ENCODE measurements at regions not wholly inside any gene's neighbourhood (a gene's known extent, or its start where the extent isn't known, plus 50 kb on each side); places are given as distances from the start of the nearest gene placed in this dataset.
"Not testable (repeated sequence)": the region's sequence is repeated elsewhere in the genome, so short reads cannot be mapped to it uniquely, and the experiment has no call there.

DNA sequence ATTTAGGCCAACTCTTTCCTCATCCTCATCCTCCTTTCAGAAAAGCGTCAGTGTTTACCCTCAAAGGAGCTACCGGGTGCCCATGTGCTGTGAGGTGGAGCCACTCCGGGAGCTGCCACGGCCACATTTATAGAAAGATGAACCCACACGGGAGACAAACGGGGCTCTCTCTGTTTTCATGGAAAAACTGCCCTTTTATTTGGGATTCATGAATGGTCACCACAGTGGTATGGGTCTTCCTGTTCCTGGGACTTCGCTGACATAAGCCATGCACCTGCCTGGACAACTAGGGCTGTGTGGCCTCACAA, 224.2 kb downstream of the ZIC5 start:
- in situ Hi-C loops (cut with HindIII; ENCODE audit: low sequenced_read_pairs), result no loop called here

DNA sequence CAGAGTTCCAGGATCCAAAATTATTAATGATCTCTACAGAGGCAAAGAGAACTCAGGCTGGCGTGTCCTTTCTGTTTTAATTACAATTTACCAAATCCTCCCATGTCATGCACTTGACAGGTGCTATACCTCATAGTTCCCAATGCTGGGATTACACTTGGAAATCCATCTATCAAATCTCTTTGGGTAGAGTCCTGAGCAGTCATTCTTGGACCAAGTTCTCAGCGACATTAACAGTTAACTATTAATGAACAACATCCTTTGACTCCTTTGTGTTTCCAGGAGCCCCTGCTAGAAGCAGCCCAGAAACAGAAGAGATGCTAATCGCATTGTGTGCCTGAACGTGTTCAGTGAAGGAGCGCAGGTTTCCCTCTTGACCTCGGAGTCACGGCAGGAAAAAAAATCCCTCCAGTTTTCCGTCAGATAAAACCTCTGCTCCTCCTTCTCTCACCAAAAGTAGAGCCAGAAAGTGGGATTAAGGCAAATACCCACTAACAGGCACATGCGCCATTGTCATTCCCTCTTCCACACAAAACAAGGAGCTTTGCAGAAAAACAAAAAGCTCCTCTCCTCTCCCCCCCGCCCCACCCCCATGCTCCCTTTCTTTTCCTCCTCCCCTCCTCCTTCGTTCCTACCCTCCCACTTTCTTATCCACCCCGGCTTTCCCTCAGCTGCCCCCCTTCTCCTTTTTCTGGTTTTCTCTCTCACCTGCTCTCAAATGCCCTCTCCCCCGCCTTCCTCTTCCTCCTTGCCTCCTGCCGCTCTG, 224.7 kb downstream of the ZIC5 start:
- in situ Hi-C loops (cut with HindIII; ENCODE audit: low sequenced_read_pairs), result no loop called here

DNA sequence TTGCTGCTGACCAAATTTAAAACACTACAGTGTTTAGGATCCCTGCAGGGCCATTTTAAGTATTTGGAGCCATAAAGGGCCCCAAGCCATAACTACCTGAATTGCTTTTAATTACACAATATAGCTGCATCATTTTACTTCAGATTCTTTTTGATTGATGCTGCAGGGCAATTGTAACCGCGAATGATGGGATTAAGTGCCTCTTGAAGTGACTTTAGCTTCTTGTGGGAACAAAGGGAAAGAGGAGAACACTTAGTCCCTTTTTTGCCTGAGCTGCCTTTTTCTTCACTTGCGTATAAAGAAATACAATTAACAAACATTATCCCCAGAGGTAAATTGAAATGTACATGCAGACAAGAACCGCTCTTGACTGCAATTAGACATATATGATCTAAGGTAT, 228.5 kb downstream of the ZIC5 start:
- in situ Hi-C loops (cut with HindIII; ENCODE audit: low sequenced_read_pairs), result no loop called here

DNA sequence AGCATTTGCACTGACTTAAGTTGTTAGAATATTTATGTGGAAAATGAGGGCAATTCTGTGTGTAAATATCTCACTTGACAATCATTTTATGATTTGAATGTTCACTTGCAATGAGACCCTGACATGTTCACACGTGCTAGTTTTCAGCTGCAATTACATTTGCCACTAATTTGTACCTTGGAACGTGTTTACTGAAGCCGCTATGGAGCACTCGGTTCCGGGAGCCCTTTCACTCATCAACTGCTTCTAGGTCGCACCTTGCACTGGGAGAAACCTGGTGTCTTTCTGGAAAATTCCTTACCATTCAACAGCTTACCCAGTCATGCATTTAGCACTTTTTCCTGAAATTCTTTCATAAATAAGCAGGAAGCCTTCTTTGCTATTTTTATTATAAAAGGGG, 229.6 kb downstream of the ZIC5 start:
- in situ Hi-C loops (cut with HindIII; ENCODE audit: low sequenced_read_pairs), result no loop called here

- in situ Hi-C loops (cut with HindIII; ENCODE audit: low sequenced_read_pairs), result no loop called here
Measured at GRCh38 chr13:99740251-99740979, 231.2 kb downstream of the ZIC5 start.

- in situ Hi-C loops (cut with HindIII; ENCODE audit: low sequenced_read_pairs), result no loop called here
Measured at GRCh38 chr13:99738626-99739025, 232.9 kb downstream of the ZIC5 start.

- in situ Hi-C loops (cut with HindIII; ENCODE audit: low sequenced_read_pairs), result no loop called here
Measured at GRCh38 chr13:99737481-99738245, 233.9 kb downstream of the ZIC5 start.

- in situ Hi-C loops (cut with HindIII; ENCODE audit: low sequenced_read_pairs), result no loop called here
Measured at GRCh38 chr13:99736541-99736940, 235.0 kb downstream of the ZIC5 start.

- in situ Hi-C loops (cut with HindIII; ENCODE audit: low sequenced_read_pairs), result no loop called here
Measured at GRCh38 chr13:99734013-99734693, 232.9 kb downstream of the TM9SF2 start.

DNA sequence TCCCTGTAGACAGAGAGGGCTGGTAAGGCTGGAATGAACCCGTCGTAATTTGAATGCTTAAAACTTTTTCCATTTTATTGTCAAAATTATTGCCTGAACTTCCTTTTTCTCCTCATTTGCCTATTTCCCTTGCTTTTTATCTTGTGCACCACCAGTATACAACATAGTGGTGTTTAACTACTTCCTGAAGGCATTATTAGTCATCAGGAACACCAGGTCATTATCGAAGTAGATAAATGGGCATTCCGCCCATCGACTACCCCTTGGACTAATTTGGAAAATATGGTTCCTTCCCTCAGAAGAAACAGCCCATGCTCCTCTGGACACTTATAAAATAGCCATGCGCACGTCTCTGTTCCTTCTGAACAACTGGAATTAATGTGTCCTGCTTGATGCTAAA, 232.1 kb downstream of the TM9SF2 start:
- in situ Hi-C loops (cut with HindIII; ENCODE audit: low sequenced_read_pairs), result no loop called here

GRCh38 chr13:99731747-99732146, 230.5 kb downstream of the TM9SF2 start:
- in situ Hi-C loops (cut with HindIII; ENCODE audit: low sequenced_read_pairs), result no loop called here

- in situ Hi-C loops (cut with HindIII; ENCODE audit: low sequenced_read_pairs), result no loop called here
Measured at GRCh38 chr13:99730403-99730802, 229.1 kb downstream of the TM9SF2 start.

GRCh38 chr13:99729745-99730144, 228.5 kb downstream of the TM9SF2 start:
- in situ Hi-C loops (cut with HindIII; ENCODE audit: low sequenced_read_pairs), result no loop called here

DNA sequence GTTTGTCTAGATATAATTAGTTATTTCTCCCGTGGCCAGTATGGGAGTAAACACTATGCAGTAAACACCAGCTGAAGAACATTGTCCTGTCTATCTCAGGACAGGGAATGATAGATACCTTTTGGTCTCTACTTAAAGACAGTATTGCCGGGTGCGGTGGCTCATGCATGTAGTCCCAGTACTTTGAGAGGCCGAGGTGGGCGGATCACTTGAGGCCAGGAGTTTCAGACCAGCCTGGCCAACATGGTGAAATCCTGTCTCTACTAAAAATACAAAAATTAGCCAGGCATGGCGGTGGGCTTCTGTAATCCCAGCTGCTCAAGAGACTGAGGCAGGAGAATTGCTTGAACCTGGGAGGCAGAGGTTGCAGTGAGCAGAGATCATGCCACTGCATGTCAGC, 226.4 kb downstream of the TM9SF2 start:
- in situ Hi-C loops (cut with HindIII; ENCODE audit: low sequenced_read_pairs), result not testable (repeated sequence)

DNA sequence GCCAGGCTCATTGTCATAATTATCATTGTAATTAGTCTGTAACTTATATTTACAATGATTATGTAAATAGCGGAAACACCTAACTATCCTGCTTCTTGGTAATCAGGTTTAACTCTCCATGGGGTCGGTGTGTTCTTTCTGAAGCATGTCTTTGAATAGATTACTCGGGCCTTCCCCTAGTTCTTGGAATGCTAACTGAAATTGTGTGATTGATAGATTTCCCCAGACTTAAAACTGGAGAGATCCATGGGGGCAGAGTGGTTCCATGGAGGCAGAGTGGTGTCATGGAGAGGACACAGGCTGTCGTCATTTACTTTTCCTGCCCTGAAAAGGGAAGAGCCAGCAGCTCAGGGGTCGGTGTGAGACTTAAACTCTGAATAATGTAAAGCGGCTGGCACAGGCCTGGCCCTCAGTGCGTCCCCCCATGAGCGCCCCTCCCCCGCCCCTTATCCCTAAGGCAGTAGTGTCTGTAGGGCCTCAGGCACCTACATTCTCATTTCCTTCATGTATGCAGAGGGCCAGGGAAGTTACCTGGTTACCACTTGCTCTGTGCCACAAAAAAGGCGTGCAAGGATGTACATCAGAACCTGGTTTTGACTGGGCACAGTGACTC, 225.1 kb downstream of the TM9SF2 start:
- in situ Hi-C loops (cut with HindIII; ENCODE audit: low sequenced_read_pairs), result no loop called here

GRCh38 chr13:99725644-99726043, 224.4 kb downstream of the TM9SF2 start:
- in situ Hi-C loops (cut with HindIII; ENCODE audit: low sequenced_read_pairs), result no loop called here

- in situ Hi-C loops (cut with HindIII; ENCODE audit: low sequenced_read_pairs), result no loop called here
Measured at GRCh38 chr13:99724633-99725517, 223.6 kb downstream of the TM9SF2 start.

- in situ Hi-C loops (cut with HindIII; ENCODE audit: low sequenced_read_pairs), result no loop called here
Measured at GRCh38 chr13:99723878-99724277, 222.6 kb downstream of the TM9SF2 start.

GRCh38 chr13:99722931-99723330, 221.7 kb downstream of the TM9SF2 start:
- in situ Hi-C loops (cut with HindIII; ENCODE audit: low sequenced_read_pairs), result no loop called here

DNA sequence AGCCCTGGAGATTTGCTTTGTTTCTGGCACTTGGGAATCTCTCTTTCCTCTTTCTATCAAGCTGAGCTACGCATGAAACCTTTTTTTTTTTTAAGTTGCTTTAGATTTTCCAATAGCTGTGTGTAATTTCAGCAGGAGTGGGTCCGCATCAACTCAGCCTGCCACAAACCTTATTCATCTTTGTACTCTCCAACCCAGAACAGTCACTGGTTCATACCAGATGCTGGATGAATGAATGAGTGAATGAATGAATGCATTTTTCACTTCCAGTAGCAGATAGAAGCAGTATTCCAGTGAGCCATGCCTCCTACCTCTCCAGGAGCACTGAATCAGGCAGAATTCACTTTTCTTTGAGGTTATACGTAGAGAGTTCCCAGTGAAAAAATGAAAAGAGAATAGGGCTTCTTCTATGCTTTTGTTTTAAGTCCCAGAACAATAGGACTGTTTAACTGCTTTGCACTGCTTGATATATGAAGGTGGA, 221.1 kb downstream of the TM9SF2 start:
- in situ Hi-C loops (cut with HindIII; ENCODE audit: low sequenced_read_pairs), result no loop called here

Measured in DLD1 (cell line).